ENCODE measurements at regions not wholly inside any gene's neighbourhood (a gene's known extent, or its start where the extent isn't known, plus 50 kb on each side); places are given as distances from the start of the nearest gene placed in this dataset.

DNA sequence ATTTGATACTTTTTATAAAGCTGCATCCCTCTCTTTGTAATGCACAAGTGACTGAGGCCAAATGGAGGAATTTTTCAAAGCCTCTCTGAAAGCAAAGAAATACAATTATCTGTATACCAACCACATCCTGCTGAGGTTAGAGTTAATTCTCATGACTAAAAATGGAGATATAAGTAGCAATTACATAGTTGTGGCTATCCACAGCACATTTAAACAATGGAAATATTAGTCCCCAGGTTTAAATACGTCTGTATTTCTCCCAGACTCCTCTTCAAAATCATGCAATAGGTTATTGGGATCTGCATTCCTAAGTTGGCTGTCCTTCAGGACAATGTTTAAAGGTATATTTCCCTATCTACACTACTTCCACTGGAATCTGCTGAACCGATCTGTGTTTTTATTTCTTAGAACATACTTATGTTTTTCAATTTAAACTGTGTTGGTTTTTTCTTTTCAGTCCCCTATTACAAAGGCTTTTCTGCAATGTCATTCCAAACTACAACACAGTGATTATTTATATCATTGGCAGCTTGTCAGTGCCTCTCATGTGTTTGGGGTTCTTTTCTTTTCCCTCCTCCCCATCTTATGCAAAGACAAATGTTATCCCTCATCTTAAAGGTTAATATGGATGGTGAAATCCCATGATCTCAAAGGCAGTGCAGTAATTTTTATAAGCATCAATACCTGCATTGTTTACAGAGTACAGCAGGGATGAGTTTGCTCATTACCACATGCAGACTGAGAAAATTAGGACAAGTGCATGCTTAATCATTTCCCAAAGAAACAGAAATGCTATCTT, 134.8 kb upstream of the FSHR start:
- H3K27ac Mint-ChIP-seq = no peak overlapping the region
- no peaks in the 10 kb centered on the region for H3K4me1 Mint-ChIP-seq (ENCODE audit: low read depth)
- no peak overlapping the region for H3K4me3 Mint-ChIP-seq
- H3K9me3 Mint-ChIP-seq = peaks cover 48% of the 10 kb centered on the region
- DNase-seq = no peak
- TF ChIP-seq, protein P1, sequence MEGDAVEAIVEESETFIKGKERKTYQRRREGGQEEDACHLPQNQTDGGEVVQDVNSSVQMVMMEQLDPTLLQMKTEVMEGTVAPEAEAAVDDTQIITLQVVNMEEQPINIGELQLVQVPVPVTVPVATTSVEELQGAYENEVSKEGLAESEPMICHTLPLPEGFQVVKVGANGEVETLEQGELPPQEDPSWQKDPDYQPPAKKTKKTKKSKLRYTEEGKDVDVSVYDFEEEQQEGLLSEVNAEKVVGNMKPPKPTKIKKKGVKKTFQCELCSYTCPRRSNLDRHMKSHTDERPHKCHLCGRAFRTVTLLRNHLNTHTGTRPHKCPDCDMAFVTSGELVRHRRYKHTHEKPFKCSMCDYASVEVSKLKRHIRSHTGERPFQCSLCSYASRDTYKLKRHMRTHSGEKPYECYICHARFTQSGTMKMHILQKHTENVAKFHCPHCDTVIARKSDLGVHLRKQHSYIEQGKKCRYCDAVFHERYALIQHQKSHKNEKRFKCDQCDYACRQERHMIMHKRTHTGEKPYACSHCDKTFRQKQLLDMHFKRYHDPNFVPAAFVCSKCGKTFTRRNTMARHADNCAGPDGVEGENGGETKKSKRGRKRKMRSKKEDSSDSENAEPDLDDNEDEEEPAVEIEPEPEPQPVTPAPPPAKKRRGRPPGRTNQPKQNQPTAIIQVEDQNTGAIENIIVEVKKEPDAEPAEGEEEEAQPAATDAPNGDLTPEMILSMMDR (IDR thresholded peaks at IDR 0.05) = no peak
- no peaks in the 10 kb centered on the region for H3K27me3 Mint-ChIP-seq (ENCODE audit: insufficient read depth)
- no peaks in the 10 kb centered on the region for H3K36me3 Mint-ChIP-seq (ENCODE audit: low read depth)

DNA sequence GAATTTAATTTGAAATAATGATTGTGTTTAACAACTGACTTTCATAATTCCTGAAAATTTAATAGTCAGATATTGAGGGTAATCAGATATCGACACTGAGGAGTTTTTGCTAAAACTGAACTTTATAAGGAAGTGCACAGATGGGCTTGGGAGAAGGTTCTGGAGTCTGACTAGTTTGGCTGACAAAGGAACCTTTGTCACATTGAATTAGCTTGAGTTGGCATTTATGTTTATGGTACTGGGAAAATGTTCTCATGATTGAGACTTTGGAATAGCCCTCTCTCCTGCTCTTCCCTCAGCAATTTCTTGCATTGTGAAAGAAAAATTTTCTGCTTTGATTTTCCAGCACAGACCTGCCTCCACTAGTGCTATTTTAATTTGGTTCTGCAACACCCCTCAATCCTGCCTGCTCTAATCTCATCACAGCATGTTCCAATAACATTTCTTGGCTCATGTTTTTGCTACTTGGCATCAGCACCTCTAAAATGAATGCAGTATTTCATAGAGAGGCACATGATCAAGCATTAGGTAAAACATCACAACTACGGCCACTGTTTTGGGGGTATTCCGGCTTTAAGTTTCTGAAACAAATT, 133.9 kb upstream of the FSHR start:
- H3K9me3 Mint-ChIP-seq = peaks cover 44% of the 10 kb centered on the region
- H3K36me3 Mint-ChIP-seq (ENCODE audit: low read depth) = no peaks in the 10 kb centered on the region
- H3K4me3 Mint-ChIP-seq = no peak overlapping the region
- H3K27me3 Mint-ChIP-seq (ENCODE audit: insufficient read depth) = no peaks in the 10 kb centered on the region
- no peaks in the 10 kb centered on the region for H3K4me1 Mint-ChIP-seq (ENCODE audit: low read depth)
- no peak overlapping the region for H3K27ac Mint-ChIP-seq
- no peak for DNase-seq
- TF ChIP-seq, protein P1 (IDR thresholded peaks at IDR 0.05) = no peak

DNA sequence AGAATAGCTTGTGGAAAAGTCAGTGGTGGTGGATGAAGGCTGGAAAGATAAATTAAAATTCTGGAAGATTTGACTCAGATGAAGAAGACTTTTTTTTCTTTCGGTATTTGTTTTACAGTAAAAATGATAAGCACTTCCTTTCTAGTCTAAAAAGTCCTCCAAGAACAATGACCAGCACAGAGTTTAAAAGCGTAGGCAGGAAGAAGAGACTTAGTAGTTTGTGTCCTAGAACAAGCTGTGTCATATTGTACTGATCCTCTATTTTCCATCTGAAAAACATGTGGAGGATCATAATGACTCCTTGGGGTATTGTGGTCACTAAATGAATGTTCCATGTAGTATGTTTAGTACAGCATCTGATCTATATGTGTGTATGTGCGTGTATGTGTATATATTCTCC, 132.4 kb upstream of the FSHR start:
- Mint-ChIP-seq H3K4me3 (no peak overlapping the region), H3K36me3 (ENCODE audit: low read depth) (peaks cover 5% of the 10 kb centered on the region; the same call in 1 of the 2 replicates), H3K27ac (no peak overlapping the region), H3K4me1 (ENCODE audit: low read depth) (no peaks in the 10 kb centered on the region), H3K9me3 (peaks cover 44% of the 10 kb centered on the region), H3K27me3 (ENCODE audit: insufficient read depth) (no peaks in the 10 kb centered on the region)
- no peak for DNase-seq
- TF ChIP-seq, protein P1 (IDR thresholded peaks at IDR 0.05) = no peak

DNA sequence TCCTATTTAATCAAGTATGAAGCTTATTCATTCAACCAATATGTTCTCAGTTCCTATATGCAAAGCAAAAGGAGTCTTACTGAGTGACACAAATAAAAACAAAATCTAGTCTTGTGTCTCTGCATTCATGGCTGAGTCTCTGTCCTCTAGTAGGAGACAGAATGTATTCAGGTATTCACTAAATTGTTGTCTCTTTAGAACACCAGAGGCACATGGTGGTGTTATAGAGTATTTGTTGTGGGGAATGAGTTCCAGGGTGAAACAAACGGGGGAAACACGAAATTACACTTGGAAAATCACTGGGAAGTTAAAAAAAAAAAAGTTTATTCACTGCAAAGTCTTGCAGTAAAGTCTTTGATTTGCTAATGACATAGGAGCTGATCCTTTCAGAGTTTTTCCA, 131.7 kb upstream of the FSHR start:
- H3K27me3 Mint-ChIP-seq (ENCODE audit: insufficient read depth) = no peaks in the 10 kb centered on the region
- H3K9me3 Mint-ChIP-seq = peaks cover 47% of the 10 kb centered on the region
- DNase-seq = no peak
- no peak overlapping the region for H3K27ac Mint-ChIP-seq
- H3K4me1 Mint-ChIP-seq (ENCODE audit: low read depth) = no peaks in the 10 kb centered on the region
- peaks cover 5% of the 10 kb centered on the region; the same call in 1 of the 2 replicates for H3K36me3 Mint-ChIP-seq (ENCODE audit: low read depth)
- TF ChIP-seq, protein P1 (IDR thresholded peaks at IDR 0.05) = no peak
- no peak overlapping the region for H3K4me3 Mint-ChIP-seq

DNA sequence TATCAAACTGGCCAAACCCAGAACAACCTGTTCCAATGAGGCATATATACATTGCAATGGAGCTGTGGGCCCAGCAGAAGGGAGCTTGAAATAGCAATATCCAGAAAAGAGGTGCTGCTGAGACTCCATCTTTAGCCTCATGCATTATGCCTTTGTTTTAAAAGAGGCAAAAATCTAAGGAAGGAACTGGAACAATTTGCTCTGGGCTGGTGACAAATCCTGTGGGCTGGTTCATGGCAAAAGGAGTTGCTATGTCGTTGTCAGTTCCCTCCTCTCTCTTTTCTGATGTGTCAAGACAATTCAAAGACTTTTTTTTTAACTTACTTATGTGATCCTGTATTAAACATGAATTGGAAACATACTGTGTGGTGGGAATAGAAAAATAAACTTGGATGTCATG, 124.2 kb upstream of the FSHR start:
- Mint-ChIP-seq H3K4me3 (no peak overlapping the region), H3K27me3 (ENCODE audit: insufficient read depth) (no peaks in the 10 kb centered on the region), H3K36me3 (ENCODE audit: low read depth) (peaks cover 5% of the 10 kb centered on the region; the same call in 1 of the 2 replicates), H3K27ac (no peak overlapping the region), H3K4me1 (ENCODE audit: low read depth) (no peaks in the 10 kb centered on the region), H3K9me3 (peaks cover 76% of the 10 kb centered on the region)
- DNase-seq = no peak
- TF ChIP-seq, protein P1 (IDR thresholded peaks at IDR 0.05) = no peak
